CD4-positive, alpha-beta T cell treated with Interleukin-2 at 100 ng/mL for 4 hours (primary cell): ENCODE measurements at regions not wholly inside any gene's neighbourhood (a gene's known extent, or its start where the extent isn't known, plus 50 kb on each side); places are given as distances from the start of the nearest gene placed in this dataset.
"Not testable (repeated sequence)": the region's sequence is repeated elsewhere in the genome, so short reads cannot be mapped to it uniquely, and the experiment has no call there.

Experiments
- DNase-seq: peaks from one replicate; pipeline ENCODE4 v3.0.0-alpha.2; 2020; ENCODE audit warnings: low spot score

DNA sequence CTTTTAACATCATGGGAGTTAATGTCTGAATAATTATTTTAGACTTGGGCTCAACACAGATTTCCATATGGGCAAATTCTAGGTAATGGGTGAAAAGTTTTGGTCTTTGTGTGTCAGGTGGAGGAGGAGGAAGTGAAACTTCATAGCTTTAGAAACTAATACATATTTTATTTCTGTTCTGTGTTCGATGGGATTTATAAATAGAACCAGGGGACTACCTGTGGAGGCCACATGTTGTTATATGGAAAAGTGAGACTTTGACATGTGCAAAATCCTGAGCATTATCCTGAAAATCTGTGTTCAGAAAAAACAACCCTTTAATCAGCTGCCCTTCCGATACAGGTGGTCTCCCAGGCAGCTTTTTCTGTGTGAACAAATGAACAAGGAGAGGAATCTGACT lies 209.5 kb downstream of the SOX2 start:
- DNase-seq: no peak

DNA sequence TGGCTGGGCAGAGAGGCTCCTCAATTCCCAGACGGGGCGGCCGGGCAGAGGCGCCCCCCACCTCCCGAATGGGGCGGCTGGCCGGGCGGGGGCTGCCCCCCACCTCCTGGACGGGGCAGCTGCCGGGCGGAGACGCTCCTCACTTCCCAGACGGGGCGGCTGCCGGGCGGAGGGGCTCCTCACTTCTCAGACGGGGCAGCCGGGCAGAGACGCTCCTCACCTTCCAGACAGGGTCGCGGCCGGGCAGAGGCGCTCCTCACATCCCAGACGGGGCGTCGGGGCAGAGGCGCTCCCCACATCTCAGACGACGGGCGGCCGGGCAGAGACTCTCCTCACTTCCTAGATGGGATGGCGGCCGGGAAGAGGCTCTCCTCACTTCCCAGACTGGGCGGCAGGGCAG lies 214.1 kb downstream of the SOX2 start:
- not testable (repeated sequence) for DNase-seq

DNA sequence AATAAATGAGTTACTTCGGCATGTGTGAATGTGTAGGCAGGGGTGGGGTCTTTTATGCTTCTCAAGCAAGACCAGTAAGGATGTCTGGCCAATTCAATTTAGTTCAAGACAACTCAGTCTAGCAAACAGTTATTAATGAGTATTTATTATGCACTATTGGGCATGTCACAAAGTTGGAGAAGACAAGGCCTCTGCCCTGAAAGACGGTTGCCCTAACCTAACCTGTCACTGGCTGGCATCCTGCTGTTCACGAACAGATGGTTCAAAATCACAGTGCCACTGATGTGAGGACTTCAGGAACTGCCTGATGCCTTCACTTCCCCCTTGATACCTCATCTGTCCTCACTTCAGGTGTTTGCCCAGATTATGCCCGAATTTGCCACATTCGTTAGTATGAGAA lies 217.8 kb downstream of the SOX2 start:
- no peak for DNase-seq

DNA sequence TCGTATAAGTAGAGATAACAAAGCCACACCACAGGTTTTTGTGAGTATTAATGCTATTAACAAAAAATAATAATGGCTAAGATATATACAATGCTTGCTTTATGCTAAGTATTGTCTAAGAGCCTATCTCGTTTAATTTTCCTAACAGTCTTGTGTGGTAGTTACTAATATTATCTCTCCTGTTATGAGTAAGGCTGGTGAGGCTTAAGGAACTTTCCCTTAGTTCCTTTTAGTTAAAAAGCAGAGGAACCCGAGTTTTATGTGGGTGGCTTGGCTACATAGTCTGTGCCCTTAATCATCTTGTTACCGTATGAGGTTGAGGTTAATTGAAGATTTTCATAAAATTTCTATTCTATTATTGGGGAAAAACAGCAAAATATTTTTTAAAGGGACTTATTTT lies 218.4 kb downstream of the SOX2 start:
- DNase-seq: no peak

DNA sequence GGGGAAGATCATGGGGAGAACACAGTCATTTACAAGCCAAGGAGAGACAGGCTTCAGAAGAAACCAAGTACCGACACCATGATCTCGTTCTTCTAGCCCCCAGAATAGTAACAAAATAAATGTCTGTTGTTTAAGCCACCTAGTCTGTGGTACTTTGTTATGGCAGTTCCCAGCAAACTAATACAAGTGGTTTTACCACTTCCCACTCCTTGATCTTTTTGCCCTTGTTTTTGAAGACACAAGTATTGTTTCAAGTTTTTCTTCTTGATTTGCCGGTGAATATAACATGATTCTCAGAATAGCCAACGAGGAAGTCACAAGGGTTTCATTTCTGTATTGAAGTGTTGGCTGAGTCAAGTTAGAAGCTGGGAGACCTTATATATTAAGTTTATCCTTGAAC lies 220.3 kb downstream of the SOX2 start:
- DNase-seq: no peak

DNA sequence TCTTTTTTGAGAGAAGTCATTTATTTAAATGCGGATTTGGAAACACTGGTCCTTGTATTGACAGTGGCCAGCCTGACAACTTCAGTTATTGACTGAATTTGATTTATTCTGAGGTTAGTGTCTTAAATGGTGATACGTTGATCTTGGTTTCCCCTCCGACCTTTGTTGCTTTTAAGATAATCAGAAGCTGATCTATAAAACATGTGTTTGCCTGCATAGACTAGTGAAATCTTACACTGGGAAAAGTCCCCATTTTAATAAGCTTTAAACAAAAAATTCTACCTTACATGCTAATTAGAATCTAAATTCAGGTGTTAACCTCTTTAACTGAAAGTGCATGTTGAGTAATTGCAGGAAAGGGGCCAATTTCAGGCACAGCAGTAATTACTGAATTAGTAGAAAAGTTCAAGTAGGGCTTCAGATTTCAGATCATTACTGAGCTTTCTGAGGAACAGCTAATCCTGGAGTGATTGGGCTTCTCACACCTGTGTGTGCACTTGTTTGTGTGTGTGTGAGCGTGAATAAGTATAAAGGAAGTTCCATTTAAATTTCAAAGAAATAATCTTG lies 221.4 kb downstream of the SOX2 start:
- no peak for DNase-seq

DNA sequence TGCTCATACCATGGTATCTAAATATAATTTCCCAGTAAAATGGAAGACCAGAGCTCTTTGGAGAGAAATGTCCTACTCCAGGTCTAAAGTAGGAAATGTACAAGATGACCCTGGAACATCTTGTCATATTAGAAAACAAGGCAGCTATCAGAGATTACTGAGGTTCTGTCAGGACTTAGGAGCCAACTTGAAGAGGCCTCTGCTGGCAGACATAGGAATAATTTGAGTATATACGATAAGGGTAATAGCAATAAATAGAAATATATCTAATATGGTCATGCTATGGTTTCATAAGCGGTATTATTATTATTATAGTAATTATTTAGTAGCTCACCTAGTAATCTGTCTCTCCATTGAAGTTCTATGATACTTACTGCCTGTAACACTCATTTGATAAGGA lies 224.2 kb downstream of the SOX2 start:
- no peak for DNase-seq

DNA sequence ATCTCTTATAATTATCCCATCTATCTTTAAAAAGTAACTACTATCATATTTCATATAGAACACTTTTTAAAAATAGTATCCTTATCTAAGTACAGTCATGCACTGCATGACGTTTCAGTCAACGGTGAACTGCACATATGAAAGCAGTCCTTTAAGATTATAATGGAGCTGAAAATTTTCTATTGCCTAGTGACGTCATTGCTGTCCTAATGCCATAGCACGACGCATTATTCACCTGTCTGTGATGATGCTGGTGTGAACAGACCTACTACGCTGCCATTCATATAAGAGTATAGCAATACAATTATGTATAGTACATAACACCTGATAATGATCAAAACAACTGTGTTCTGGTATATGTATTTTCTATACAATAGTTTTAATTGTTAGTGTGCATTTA lies 225.0 kb downstream of the SOX2 start:
- DNase-seq: no peak

DNA sequence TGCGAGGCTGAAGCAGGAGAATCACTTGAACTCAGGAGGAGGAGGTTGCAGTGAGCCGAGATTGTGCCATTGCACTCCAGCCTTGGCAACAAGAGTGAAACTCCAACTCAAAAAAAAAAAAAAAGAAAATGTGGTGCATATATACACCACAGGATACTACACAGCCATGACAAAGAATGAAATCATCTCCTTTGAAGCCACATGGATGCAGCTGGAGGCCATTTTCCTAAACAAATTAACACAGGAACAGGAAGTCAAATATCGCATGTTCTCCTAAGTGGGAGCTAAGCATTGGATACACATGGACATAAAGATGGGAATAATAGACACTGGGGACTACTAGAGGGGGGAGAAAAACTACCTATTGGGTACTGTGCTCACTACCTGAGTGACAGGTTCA lies 226.9 kb downstream of the SOX2 start:
- not testable (repeated sequence) for DNase-seq

DNA sequence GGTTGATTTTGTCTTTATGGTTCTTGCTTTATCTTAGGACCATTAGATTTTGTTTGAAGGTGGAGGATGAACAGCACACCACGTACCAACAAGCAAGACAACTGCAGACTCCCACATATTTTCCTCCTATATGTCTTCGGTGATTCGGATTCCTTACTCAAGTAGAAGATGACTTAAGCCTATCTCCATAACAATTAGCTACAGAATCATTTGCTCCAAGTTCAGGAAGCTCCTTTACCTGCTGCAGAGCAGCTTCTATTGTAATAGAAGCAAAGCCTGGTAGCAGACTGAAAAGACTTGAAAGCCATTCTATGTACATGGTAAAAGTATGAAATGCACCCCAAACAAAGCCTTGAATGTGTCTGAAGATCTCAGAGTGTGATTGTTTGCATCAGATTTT lies 229.0 kb downstream of the SOX2 start:
- DNase-seq: no peak

DNA sequence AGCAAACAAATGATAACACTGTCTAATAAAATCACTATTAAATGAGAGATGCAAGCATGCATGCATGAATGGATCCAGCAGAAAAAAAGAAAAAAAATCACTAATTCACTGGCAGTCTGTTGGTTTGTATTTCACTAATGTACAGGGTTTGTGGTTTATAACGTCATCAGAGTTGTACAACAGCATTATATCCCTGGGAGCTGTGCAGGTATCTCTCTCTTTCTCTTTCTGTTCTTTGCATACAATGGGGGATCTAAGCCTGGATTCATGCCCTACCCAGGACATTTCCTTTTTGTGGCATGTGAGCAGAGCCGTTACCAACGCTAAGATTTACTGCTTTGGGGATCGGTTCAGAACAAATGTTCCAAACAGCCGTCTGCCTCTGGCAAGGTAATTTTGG lies 229.5 kb downstream of the SOX2 start:
- DNase-seq: no peak

DNA sequence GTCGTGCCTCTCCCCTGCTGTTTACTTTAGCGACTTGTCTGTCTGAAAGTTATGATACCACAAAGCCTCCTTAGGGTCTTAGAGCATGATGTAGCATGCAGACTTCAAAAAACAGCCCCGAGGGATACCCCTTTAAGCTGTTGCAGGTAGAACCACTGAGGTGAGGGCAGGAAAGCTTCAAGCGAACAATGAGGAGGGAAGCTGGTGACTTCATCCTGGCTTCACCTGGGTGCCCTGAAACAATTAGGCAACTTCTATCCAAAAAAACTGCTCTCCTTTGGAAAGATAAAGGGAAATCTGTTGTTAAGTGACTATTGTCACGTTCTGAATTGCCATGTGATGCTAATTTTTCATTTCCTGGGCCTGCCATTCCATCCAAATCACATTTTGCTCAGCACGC lies 231.6 kb downstream of the SOX2 start:
- DNase-seq: no peak

DNA sequence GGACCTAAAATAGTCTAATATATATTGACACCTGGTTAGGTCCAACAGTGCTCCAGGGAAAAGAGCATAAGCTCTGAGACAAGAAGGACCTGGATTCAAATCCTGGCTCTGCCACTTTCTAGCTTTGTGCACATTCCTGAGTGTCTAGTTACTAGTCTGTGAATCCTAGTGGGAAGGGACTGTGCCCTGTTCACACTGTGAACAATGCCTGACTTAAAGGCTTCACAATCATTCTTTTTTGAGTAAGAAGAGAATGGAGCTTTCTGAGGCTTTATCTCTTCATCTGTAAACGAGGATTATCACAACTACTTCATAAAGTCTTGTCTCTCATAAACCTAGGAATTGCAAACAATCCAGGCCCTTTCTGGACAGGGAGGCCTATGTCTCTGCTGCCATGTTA lies 235.9 kb downstream of the SOX2 start:
- DNase-seq: no peak

DNA sequence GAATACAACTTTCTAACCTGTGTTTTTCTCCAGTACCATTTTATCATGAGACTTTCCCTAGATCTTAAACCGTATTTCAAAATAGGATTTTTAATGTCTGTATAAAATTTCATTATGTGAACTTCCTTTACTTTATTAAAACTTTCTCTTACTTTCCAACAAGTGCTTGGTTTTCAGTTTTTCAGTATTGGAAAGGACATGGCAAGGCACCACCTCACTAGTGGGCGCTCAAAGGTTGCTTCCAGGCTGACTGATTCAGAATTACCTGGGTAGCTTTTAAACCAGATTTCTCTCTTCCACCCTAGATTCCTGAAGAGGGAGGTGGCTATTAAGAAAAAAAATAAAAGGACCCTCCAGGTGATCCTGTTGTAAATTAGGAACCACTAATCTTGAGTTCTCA lies 236.6 kb downstream of the SOX2 start:
- no peak for DNase-seq

DNA sequence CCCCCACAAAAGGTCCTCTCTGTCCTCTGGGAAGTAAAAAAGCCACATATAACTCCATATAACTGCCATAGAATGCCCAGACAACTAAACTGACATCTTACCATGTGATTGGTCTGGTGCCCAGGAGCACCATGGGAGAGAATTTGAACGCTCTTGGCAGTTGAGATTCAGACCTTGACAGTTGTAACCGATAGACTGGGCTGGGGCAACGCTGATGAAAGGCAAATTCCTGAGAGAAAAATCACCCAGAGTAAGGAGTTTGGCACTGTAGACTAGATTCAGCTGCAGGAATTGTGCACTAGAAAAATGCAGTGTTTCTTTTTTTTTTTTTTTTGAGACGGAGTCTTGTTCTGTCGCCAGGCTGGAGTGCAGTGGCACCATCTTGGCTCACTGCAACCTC lies 240.5 kb downstream of the SOX2 start:
- DNase-seq: no peak

DNA sequence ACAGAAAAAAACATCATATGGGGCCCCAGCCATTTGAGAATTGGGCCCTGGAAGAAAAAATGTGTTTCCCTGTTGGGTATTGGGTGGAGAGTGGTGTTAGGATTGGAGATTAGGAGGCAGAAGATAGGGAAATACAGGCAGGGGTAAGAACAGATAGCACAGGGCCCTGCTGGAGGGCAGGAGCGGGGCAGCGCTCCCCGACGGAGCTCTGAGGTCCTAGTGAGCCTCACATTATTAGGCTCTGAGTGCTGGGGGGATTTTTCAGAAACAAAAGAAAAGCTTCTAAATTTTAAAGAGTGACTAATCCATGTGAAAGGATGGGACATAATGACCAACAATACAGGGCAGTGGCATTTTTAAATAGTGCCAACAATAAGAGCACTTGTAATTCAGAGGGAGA lies 241.2 kb downstream of the SOX2 start:
- DNase-seq: no peak

DNA sequence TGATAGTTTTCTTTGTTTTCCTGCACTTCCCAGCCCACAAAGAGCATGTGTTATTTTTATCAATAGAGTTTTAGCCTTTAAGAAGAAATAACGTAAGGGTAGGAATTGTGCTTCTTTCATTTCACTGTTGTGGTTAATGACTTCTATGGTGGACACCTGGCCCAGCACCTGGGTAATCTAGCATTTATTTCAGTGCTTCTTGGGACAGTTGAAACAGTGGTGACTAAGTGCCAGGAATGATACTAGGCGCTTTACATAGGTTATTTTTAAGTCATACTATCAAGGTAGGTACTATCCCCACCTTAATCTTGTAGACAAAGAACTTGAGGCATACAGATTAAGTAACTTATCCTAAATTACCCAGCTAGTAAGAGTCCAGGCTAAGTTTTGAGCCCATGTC lies 243.8 kb downstream of the SOX2 start:
- DNase-seq: no peak

DNA sequence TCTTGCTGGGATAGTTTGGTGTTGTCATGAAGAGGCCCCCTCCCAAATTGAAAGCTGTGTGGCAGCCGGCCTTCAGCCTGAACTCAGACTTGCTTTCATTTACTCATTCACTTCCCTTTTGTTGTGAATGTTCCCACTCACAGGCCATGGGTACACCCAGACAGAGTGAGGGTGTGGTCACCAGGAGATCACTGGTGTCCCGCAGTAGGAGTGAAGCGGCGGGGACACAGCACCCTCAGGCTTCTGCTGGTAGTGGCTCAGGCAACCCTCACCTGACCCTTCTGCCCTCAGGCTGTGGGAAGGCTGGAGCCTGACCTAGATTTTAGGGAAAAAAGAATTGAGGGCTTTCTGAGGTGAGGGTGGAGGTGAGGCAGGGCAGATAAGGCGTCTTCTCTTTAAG lies 244.4 kb downstream of the SOX2 start:
- DNase-seq: no peak

DNA sequence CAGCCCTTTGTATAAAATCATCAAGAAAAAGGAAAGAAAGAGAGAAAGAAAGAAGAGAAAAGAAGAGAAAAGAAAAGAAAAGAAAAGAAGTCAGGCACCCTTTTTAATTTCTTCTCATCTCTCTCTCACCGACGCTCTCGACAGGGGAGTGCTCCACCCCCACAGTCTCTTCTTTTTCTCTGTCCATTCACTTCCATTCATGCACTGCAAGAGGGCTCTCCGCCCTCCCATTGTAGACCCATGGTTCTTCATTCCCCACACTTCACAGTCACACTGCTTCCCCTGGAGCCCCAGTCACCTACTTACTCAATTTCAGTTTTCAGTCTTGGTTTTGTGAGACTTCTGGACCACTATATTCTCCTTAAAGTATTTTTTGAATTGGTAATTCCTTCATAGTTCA lies 254.7 kb downstream of the SOX2 start:
- no peak for DNase-seq

DNA sequence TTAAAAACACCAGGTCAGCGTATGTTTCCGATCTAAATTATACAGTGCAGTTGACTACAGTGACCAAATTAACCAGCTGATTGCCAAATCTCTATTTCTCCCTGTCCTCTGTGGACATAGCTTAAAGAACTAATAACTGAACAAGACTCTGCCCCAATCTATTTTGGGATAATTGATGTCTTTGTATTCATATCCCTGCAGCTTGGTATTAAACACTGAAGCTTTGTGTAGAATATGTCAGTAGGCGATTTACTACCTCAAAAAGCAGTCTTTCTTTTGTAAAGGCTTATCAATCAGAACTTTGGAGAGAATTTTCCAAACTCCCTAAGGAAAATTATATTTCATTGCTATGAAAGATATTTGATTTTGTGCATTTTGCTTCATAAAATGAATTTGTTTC lies 258.2 kb downstream of the SOX2 start:
- DNase-seq: no peak

DNA sequence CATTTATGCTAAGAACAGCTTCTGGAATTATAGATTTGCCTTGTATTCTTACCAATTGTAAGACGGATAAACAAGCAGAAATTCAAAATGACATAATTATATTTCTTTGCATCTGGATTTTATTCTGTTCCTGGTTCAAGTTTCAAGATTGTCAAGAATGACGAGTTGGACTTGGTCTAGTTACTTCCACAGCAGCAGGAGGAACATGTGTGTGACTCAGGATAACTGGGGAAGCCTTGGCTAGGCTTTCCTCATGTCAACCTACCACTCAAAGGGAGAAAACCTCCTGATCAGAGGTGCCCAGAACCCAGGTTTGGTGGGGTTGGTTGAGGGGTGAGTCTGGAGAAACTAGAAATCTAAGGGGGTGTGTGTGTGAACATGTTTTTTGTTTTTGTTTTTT lies 259.7 kb downstream of the SOX2 start:
- no peak for DNase-seq

DNA sequence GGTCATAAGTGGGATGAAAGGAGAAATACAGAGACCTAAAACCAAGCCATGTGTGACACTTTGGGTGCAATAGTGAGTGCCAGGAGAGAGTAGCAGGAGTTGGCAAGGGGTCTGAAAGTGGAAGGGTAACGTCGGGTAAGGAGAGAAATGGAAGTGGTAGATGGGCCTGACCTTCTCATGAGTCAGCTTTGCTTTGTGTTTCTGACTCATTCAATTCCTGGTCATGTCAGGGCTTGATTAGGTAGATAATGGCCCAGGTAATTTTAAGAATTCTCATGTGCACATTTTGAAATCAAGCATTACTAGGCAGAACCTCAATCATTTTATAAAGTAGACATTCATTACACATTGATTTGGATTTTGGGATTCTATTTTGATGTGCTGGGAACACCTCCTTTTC lies 262.5 kb downstream of the SOX2 start:
- DNase-seq: no peak

DNA sequence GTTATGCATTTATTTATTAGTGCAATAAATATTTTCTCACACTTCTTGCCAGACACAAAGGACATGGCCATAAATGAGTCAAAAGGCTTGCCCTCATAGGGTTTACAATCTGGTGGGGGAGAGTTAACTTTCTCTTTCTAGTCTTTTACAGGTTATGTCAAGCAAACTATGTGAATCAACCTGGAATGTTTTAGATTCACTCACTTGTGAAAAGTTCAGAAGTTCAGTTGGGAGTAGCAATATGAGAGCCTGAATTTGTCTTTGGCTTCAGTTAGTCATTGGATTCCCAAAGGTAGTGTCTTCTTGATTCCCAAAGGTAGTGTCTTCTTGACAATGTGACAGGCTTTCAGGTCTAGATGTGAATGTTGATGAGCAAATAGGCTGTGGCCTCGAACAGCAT lies 264.8 kb downstream of the SOX2 start:
- no peak for DNase-seq

DNA sequence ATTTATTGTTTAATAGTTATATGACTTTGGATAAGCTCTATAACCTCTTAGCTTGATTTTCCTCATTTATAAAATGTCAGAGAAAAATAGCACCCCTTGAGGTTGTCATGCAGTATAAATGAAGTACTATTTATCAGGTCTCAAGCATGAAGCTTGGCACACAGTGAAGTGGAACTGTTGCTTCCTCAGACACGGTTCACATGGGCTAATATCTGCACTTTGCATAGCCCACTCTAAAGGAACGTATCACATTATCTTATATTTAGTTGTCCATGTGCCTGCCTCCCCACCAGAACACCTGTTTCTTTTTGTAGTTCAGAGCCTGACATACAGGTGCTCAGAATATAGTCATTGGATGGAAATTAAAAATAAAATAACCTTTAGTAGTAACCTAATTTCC lies 273.7 kb downstream of the SOX2 start:
- DNase-seq: no peak

DNA sequence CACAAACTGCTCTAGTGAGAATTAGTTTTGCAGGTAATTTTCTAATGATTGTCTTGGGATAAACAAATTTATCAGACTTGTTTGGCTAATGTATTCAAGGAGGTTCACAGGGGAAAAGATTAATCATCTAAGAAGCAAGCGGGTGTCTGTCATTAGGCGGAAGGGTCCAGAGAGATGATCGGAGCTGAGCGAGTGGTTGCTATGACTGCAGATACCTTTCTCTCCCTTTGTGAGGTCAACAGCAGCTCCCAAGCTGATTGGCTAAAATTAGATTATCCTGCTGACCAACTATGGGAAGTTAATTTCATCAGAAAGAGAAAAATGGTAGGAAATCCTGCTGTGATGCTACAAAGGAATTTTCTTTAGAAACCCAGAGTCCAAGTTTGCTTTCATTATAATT lies 276.0 kb downstream of the SOX2 start:
- no peak for DNase-seq
